ENCODE measurements at regions not wholly inside any gene's neighbourhood (a gene's known extent, or its start where the extent isn't known, plus 50 kb on each side); places are given as distances from the start of the nearest gene placed in this dataset.
"Not testable (repeated sequence)": the region's sequence is repeated elsewhere in the genome, so short reads cannot be mapped to it uniquely, and the experiment has no call there.

GRCh38 chr1:65062339-65062738 is 85.7 kb upstream of the AK4 start:
- DNase-seq (ENCODE audit: low read depth) = no peak

GRCh38 chr1:65063025-65063424 is 85.0 kb upstream of the AK4 start:
- DNase-seq (ENCODE audit: low read depth) = no peak

- no peak for DNase-seq (ENCODE audit: low read depth)
Measured at GRCh38 chr1:65064981-65065380, 83.0 kb upstream of the AK4 start.

GRCh38 chr1:65065524-65066418 is 82.2 kb upstream of the AK4 start:
- no peak for DNase-seq (ENCODE audit: low read depth)

GRCh38 chr1:65066419-65066765 is 81.6 kb upstream of the AK4 start:
- DNase-seq (ENCODE audit: low read depth) = no peak

GRCh38 chr1:65066766-65067490 is 81.1 kb upstream of the AK4 start:
- peak; percentile 63 for DNase-seq (ENCODE audit: low read depth)

GRCh38 chr1:65067491-65068201 is 80.4 kb upstream of the AK4 start:
- peak; percentile 43 for DNase-seq (ENCODE audit: low read depth)

GRCh38 chr1:65068202-65069010 is 79.6 kb upstream of the AK4 start:
- no peak for DNase-seq (ENCODE audit: low read depth)

- DNase-seq (ENCODE audit: low read depth) = peak; percentile 25
Measured at GRCh38 chr1:65069011-65069565, 78.9 kb upstream of the AK4 start.

GRCh38 chr1:65072845-65073244 is 75.2 kb upstream of the AK4 start:
- DNase-seq (ENCODE audit: low read depth) = no peak

- peak; percentile 46 for DNase-seq (ENCODE audit: low read depth)
Measured at GRCh38 chr1:65075123-65075976, 72.7 kb upstream of the AK4 start.

- DNase-seq (ENCODE audit: low read depth) = no peak
Measured at GRCh38 chr1:65077369-65077768, 70.6 kb upstream of the AK4 start.

GRCh38 chr1:65079941-65080340 is 68.1 kb upstream of the AK4 start:
- DNase-seq (ENCODE audit: low read depth) = no peak

- no peak for DNase-seq (ENCODE audit: low read depth)
Measured at GRCh38 chr1:65082346-65083040, 65.5 kb upstream of the AK4 start.

- DNase-seq (ENCODE audit: low read depth) = no peak
Measured at GRCh38 chr1:65083263-65083896, 64.6 kb upstream of the AK4 start.

- no peak for DNase-seq (ENCODE audit: low read depth)
Measured at GRCh38 chr1:65084066-65084465, 63.9 kb upstream of the AK4 start.

- not testable (repeated sequence) for DNase-seq (ENCODE audit: low read depth)
Measured at GRCh38 chr1:65087519-65087918, 60.5 kb upstream of the AK4 start.

- DNase-seq (ENCODE audit: low read depth) = no peak
Measured at GRCh38 chr1:65090406-65090805, 57.6 kb upstream of the AK4 start.

GRCh38 chr1:65092691-65093090 is 55.3 kb upstream of the AK4 start:
- no peak for DNase-seq (ENCODE audit: low read depth)

Data from T follicular helper cell (primary cell).